NCI-H1105 treated with DMSO at 0.1 percent for 48 hours (cell line): ENCODE measurements at regions not wholly inside any gene's neighbourhood (a gene's known extent, or its start where the extent isn't known, plus 50 kb on each side); places are given as distances from the start of the nearest gene placed in this dataset.
"Not testable (repeated sequence)": the region's sequence is repeated elsewhere in the genome, so short reads cannot be mapped to it uniquely, and the experiment has no call there.

Experiments used
- DNase-seq: peaks from one replicate; lab custom pipeline; 2025; lab: John Stamatoyannopoulos, UW

DNA sequence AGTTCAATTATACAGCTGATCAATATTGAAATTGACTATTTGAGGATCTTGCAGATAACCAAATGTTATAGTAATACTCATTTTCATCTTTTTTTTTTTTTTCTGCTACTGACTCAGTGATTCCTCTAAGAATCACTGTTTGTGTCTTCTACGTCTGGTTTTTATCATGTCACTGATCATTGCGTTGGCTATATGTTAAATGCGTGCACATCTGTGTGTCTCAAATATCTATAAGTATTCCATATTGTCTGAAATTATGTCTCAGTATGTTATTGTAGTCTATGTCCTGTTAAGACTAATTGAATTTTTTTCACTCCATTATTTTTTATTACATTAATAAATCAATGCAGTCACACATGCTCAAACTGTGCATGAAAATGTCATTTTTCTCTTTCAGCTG is 200.5 kb downstream of the PCDH20 start:
- no peak for DNase-seq

DNA sequence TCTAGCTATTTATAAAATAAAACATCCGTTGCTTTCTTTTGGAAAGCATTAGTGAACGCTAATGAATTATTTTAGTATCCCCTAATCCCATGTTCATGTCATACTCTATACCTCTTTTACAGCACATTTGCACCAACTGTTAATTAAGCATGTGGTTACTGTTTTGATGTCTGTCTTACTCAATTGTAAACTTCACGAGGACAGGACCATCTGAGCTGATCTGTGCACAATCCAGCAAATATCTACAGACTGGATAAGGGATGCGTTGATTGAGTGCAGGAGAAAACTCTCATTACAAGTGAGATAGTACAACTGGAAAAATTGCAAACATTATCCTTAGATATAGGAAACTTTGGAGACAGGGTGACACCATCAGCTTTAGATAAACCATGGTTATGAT is 201.1 kb downstream of the PCDH20 start:
- no peak for DNase-seq

DNA sequence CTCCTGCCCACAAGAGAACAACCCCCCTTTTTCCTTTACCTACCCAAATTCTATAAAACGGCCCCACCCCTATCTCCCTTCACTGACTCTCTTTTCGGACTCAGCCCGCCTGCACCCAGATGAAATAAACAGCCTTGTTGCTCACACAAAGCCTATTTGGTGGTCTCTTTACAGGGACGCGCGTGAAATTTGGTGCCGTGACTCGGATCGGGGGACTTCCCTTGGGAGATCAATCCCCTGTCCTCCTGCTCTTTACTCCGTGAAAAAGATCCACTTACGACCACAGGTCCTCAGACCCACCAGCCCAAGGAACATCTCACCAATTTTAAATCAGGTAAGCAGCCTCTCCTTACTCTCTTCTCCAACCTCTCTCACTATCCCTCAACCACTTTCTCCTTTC is 209.8 kb downstream of the PCDH20 start:
- DNase-seq = not testable (repeated sequence)

DNA sequence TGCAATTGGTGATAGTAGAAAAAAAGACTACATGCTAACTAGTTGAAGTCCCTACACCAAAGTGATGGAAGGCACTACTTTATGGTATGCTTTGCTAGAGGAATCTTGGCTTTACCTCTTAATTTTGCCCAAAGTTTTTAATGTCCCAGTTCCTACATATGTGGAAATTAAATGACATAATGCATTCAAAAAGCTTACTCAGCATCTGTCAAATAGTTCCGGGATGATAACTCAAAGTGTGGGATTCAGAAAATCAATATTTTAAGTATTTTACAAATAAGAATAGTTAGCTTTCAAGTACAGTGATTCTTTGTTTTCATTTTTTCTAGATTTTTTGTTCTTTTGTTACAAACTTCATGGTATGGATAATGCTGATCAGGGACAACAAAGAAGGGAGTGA is 211.6 kb downstream of the PCDH20 start:
- no peak for DNase-seq

DNA sequence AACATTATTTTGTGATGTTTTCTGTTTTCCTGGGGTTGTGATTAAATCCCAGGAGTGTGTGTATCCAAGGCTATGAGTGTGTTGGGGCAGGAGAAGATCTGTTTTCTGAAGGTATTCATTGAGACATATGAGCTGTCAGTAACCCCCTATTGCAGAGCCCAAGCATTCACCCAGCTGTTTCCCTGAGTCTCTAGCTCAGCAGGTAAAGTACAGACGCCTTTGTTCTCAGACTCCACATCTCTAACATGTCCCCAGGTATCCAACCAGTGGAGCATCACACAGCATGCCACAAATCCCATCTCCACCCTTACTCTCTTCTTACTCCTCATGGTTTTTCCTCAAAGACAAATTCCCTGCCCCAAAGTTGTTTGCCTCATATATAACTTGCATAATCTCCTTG is 213.6 kb downstream of the PCDH20 start:
- no peak for DNase-seq

DNA sequence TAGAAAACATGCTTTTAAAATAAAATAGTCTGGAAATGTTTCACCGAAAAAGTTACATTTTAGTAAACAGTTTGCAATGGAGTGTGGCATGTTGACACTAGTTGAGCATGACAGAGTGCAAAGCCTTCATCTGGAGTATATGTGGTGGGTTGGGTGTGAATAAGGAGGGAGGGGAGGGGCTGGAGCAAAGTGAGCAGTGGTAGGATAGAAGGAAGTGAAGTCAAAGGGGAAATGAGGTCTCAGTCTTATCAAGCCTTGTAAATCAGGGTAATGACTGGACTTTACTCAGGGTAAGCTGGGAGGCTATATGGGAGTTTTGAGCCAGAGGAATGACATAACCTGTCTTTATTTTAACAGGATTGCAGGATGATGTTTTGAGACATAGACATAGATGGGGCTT is 222.8 kb downstream of the PCDH20 start:
- no peak for DNase-seq

DNA sequence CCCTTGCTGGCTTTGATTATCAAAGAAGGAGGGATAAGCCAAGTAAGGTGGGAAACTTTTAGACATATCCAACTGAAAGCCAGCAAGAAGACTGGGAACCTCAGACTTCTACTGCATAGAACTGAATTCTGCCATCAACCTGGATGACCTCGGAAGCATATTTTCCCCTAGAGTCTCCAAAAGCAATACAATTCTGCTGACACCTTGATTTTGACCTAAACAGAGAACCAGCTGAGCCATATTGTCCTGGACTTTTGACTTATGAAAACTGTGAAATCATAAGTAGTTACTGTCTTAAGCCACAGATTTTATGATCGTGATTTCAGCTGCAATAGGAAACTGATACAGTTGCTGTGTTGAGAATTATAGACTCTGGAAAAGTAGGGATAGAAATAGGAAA is 227.6 kb downstream of the PCDH20 start:
- no peak for DNase-seq

DNA sequence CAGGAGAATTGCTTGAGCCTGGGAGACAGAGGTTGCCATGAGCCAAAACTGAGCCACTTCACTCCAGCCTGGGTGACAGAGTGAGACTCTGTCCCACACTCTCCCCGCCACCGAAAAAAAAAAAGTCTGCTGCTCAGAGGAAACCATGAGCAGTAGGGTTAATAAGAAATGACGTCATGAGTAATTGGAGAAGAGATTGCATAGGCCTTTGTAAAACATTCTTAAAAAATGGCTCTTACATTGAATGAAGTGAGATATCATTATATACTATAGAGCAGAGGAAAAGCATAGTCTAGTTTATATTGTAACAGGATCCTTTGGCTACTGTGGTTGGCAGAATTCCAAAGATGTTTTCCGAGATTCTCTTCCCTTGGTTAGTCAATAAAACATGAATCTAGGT is 228.2 kb downstream of the PCDH20 start:
- DNase-seq = peak; percentile 87

DNA sequence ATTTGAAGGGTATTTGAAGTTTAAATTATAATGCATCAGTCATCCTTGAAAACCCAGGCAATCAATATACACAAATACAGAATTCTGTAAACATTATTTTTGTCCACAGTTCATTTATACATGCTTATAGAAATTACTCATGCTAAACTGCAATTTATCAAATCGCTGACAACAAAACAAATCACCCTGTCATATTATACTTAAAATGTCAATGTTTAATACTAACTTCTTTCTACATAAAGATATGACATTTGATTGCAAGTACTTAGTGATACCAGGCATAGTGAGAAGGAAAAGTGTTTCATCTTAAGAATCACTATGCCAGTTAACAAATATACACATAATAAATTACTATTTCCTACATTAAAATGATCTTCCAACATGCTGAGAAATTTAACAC is 232.0 kb downstream of the PCDH20 start:
- no peak for DNase-seq

DNA sequence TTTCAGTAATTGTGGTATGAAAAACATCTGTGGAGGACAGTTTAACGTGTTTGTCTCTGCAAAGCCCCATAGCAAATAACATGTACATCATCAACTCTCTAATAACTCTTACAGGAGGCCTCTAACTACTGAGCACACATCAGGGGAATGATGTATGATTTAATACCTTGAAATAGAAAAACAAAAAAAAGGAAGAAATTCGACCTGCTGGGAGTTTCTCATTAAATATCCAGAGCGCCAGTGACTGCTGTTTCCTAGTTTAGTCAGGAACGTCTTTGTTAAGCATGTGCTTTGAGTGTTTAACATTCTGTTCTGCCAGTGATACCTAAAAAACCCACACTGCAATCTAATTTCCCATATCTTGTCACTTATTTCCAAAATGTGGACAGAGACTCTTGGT is 235.4 kb downstream of the PCDH20 start:
- DNase-seq = no peak

DNA sequence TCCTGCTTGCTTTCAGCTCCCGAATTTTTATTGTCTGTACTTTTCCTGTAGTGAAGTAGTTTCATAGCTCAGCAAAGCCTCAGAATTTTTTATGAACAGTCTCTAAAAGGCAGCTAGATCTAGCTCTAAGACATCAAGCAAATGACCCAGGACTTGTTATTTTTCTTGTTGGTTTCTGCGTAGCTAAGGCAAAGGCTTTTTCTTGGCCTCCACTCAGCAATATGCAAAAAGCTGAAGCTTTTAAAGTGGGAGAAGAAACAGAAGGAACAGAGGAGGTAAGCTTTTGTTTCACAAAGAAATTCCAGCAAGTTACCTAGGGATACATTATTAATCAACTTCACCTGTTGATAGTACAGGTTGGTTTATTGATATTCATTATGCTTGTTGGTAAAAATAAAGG is 235.9 kb downstream of the PCDH20 start:
- DNase-seq = no peak

DNA sequence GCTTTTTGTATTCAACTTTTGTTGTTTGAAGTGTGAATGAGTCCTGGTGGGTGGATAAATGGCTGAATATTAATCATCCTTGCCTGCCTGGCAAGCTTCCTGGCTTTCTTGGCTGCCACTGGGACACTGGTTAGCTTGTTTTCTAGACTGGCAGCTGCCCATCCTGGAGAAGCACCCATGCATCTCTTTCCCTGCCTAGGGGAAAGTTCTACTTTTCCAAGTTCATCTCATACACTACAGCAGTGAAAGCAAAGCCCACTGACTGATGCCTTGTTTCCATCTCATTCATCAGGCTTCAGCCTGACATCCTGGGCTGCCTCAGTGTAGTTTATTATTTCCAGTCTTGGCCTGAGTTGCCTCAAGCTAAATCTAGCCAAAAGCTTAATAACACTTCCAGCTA is 244.8 kb downstream of the PCDH20 start:
- DNase-seq = peak; percentile 80

DNA sequence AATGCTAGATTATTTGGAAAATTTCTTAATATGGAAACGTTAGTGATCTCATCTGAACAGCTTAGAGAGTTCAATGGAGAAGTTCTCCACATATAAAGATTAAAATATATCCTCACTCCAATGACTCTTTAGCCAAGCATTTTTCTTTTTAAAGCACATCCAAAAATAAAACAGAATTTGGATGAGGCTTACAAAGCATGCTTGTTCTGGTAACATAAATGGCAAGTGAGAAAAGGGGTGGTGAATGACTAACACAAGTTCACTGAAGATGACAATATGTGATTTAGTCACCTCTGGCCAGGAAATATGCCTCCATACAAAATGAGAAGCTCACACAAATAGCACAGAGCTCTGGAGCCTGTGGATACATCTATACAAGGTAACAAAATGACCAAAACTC is 253.0 kb downstream of the PCDH20 start:
- no peak for DNase-seq

DNA sequence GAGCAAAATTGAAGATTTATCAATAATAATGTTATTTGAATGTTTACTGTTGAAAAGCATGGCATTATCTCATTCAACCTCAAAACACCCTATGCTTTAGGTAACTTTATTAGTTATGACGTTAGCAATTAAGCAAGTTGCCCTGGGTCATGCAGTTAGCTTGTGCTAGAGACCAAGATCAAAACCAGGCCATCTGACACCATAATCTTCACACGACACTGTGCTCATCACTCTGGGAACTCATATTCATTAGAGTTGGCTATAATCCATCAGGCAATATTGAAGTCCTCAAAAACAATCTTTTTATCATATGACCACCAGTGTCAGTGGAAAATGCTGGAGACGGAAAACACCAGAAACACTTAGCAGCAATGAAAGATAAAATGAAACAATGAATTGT is 253.5 kb downstream of the PCDH20 start:
- no peak for DNase-seq

DNA sequence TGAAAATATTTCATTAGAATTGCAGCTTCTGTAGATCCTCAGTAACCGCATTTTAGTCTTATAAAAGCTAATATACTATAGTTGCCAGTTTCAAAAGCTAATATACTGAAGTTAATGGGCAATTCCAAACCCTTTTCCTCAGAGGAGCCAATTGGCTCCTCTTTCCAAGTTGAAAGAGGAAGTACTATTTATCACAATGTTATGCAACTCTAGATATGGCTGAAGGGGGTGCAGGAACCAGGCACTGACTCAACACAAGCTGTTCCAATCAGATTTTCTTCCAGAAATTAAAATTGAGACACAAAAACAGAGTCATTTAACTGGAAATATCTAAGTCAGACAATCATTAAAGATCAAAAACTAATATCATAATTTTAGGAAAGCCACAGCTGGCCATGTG is 258.9 kb downstream of the PCDH20 start:
- no peak for DNase-seq

DNA sequence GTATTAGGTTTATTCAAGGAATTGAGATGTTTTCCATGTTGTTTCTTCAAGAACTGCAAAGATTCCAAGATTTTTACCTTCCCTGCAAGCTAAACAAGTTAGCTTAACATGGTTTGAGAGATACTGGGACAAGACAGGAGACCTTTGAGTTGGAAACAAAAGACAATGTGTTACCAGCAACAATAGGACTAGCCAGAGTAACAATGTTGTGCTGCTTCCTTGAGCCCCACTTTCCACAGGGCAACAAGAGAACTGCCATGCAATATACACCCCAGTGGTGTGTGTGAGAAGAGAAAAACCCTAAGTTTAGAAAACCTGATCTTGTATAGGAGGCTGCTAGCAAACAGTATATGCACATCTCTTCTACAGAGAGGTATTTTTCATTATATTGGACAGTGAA is 264.6 kb downstream of the PCDH20 start:
- DNase-seq = no peak

DNA sequence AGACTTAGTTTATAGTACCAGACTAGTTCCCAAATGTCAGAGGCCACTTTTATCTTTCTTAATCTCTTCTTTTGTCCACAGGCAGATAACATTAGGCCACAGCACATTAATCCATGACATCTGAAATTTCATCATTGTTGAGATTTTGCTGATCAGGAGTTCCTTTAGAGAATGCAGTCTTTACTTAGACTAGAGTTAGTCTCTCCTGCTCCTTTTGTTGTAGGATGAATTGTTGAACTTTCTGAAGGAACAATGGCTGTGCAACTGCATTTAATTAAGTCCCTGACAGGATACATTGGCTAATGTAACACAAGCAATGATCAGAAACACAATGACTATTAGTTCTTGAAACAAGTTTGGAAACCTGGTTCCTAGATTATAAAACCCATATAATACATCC is 266.3 kb downstream of the PCDH20 start:
- DNase-seq = no peak

DNA sequence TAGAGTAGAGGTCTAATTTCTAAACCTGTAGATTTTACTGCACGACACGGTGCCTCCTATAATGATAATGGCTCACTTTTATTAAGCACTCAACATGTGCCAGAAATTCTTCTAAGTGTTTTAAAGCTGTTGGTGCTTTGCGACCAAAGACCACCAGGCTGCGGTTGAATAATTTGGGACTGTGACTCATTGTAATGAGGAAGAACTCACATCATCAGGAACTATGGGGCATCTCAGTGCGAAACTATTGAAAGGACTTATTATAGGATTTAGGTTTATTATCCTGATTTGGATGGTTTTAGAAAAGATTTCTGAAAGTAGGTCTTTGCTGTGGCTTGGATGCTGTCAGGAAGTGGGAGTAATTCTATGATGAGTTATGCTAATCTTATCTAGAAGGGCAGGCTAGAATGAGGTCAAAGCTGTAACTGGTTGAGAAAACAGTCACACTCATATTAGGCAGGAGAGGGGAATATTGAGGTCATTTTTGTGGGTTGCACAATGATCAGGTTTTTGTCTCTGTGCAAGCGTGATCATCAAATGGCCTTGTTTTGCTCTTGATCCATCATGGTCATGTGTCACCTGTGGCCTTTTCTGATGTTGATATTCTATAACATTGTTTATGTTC is 266.8 kb downstream of the PCDH20 start:
- DNase-seq = no peak

DNA sequence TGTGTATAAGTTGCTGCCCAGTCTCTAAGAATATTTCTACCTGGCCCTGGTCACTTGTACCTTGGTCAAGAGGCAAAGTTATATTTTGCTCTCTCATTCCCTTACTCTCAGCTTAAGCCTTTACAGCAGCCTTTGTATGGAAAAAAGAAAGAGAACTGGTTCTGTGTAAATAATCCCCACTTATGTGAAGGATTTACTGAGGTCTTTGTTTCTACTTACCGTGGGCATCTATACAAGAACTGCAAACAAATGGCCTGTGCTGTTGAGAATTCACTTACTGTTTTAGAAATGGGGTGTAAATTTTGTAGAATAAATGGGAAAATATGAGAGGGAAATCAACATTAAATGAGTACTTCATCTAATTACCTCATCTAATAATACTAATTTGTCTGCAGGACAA is 267.4 kb downstream of the PCDH20 start:
- no peak for DNase-seq

DNA sequence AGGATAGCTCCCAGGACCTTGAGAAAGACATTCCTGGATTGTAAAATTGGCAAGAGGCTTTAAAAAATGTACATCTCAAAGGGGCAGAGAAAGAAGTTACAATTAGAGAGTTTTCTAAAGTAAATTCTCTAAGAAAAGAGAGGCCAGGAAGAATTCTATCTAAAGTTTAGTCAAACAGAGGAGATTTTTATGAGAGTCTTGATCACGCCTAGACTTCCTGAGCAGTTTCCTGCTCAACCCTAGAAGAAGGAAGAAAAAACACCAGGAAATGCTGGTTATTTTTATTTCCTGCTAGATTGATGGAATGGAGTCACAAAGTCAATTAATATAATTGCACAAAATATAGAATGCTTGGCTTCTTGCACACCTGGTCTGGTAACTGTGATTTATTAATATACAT is 269.1 kb downstream of the PCDH20 start:
- DNase-seq = no peak

DNA sequence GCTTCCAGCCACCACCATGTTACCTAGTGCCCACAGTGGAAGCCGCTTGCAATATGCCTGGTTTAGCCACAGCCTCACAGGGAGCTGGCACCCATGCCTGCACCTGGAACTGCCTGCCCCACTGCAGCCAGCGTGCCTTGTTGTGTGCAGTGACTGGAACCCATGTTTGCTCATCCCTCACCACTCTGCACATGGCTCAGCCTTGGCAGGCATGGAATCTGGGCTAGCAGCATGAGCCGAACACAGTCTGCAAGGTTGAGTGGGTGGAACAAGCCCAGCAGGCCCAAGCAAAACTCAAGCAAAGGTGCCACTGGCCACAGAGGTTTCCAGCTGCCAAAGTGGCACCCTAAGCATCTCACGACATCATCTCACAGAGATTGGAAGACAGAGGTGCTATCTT is 269.5 kb downstream of the PCDH20 start:
- DNase-seq = no peak

DNA sequence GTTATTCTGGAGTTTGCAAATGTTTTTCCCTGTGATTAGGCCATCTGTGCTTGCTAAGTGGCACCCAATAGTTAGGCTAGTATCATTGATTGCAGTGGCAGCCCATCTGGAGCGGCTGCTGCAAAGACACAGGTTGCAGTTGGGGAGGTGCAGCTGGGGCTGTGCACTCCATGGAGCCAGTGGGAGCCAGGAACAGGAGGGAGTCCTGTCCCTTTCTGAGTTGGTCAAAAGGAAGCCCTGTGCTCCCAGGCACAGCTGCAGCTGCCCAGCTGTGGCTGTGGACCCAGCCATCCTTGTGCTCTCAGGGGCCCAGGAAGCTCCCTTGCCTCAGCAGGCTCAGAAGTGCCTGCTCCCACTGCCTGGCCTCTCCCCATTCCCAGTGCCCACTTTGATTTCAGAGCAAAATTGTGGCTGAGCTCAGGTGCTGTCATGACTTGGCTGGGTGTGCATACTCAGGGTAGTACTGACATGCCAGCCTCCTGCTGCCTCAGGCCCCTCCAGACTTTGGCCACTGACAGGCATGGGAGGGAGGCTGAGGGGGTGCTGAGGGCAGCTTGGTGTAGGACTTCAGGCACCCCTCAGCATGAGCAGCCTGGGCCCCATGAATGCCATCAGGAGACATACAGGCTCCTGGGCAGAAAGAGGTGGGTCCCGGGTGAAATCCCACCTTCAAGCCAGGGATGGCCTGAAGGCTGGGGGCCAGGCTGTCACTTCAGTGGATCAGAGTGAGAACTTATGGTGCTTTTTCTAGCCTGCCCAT is 270.6 kb downstream of the PCDH20 start:
- DNase-seq = no peak

DNA sequence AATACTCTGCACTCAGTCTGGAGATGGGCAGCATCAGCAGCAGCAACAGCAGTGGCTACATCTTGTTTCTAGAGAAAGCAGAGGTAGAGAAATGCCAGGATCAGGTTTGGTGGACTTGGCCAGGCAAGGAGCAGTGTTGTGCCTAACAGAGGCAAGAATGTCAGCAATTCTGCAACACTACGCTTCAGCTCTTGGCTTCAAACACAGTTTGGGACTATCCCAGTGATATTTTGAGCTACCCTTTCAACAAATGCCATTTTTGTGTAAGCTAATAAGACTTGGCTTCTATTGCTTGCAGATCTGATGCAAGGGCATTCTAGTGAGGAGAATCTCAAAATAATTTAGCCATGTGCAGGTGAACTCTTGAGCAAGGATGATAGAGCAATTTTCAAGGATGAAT is 271.3 kb downstream of the PCDH20 start:
- DNase-seq = no peak

DNA sequence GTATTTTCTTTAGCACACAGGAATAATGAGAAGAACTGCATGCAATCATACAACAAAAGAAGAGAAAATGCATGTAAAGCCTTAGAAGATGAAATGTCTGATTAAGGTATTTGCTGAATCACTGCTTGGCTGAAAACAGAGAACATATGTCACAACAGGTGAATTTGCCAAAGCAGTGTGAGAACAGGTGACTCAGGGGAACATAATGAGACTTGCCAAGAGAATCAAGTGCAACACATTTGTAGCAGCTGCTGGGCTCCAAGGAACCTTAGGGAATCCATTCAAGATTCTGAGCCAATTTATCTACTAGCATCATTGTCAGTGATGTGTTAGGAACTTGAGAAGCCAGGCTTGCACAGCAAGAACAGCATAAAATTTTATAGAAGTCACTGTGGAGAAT is 273.1 kb downstream of the PCDH20 start:
- peak; percentile 19 for DNase-seq
